ENCODE measurements at regions not wholly inside any gene's neighbourhood (a gene's known extent, or its start where the extent isn't known, plus 50 kb on each side); places are given as distances from the start of the nearest gene placed in this dataset.
"Not testable (repeated sequence)": the region's sequence is repeated elsewhere in the genome, so short reads cannot be mapped to it uniquely, and the experiment has no call there.

DNA sequence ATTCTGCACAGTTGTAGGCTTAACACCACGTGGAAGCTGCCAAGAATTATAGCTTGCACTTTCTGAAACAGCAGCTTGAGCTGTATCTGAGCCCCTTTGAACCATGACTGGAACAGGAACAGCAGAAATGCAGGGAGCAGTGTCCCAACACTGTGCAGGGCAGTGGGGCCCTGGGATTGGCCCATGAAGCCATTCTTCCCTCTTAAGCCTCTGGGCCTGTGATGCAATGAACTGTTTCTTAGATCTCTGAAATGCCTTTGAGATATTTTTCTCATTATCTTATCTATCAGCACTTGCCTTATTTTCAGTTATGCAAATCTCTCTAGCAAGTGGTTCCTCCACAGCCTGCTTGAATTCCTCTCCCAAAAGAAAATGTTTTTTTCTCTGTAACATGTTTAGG is 87.0 kb upstream of the MTAP start:
- ATAC-seq = no peak
- intact Hi-C loops (cut with micrococcal nuclease) = no loop called here
- no peak for DNase-seq

DNA sequence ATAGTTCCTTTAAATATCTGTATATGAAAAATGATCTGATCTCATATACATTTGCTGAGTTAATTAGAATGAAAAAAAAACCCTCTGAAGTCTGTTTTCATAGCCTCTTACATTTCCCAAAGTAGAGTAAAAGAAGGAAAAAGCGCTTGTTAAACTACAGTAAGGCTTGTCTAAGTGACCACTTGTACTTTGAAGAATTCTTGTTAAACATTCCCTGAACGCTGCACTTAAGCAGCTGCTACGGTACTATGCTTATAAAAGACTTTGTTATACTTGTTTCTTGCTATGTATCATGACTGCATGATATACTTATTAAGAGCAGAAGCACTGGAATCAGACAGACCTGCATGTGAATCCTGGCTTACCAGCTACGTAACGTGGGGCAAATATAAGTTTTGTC is 81.7 kb upstream of the MTAP start:
- DNase-seq (no peak), ATAC-seq (no peak)
- intact Hi-C loops (cut with micrococcal nuclease) = no loop called here

GRCh38 chr9:21727411-21727810 is 75.0 kb upstream of the MTAP start:
- DNase-seq; intact Hi-C loops (cut with micrococcal nuclease); ATAC-seq: not testable (repeated sequence)

DNA sequence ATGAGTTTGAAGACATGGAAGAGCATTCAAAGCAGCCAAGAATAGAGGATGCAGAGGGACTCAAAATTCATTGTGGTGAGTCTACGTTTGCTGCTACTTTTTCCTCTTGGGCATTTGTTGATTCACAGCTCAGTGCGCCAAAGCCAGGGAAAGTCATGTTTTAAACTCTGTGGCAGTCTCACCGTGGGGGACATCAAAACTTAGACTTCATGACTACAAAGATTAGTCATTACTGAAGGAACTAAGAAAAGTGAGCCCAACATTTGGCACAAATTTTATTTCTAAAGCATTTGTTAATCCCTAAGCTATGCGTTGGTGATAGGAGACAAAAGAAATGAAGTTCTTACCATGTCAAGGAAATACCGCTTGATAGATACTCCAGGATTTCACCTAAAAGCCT is 73.7 kb upstream of the MTAP start:
- intact Hi-C loops (cut with micrococcal nuclease) = no loop called here
- DNase-seq = no peak
- ATAC-seq = no peak

DNA sequence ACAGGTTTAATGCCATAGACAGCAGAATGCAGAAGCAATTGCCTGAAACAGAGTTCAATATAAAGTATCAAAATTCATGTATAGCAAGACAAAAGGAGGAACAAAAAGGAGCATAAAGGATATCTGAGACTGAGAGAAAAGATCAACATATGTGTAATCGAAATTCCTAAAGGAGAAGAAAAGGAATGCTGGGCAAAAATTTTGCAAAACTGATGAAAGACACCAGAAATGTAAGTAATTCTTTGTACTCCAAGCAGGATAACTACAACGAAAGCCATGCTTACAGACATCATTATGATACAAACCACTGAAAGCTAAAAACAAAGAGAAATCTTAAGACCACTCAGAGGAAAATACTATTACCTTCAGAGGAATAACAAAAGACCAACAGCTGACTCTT is 72.8 kb upstream of the MTAP start:
- intact Hi-C loops (cut with micrococcal nuclease) = no loop called here
- DNase-seq (no peak), ATAC-seq (no peak)

GRCh38 chr9:21730899-21731298 is 71.5 kb upstream of the MTAP start:
- no peak for DNase-seq
- no peak for ATAC-seq
- intact Hi-C loops (cut with micrococcal nuclease) = no loop called here

DNA sequence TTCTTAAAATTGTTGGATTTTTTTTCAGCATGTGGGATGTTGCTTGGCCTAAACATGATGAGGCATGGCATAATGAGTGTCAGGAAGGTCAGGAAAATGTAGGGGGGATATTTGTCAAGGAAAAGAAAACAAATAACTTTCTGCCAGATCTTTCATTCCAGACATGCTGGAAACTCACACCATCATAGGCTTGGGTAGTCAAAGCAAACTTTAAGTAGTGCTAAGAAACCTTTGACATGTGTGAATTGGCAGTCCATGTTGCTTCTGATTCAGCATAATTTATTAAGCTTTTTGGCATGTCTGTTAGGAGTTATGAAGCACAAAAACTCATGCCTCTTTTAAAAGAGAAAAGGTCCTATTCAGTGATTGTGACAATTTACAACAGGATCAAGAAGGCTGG is 61.3 kb upstream of the MTAP start:
- intact Hi-C loops (cut with micrococcal nuclease) = no loop called here
- ATAC-seq = no peak

GRCh38 chr9:21744320-21744719 is 58.1 kb upstream of the MTAP start:
- no peak for DNase-seq
- no peak for ATAC-seq
- intact Hi-C loops (cut with micrococcal nuclease) = no loop called here

More for the DNA sequence above, 61.3 kb upstream of the MTAP start:
- DNase-seq = no peak

- DNase-seq = no peak
- intact Hi-C loops (cut with micrococcal nuclease) = no loop called here
- peak; percentile 64 for ATAC-seq
Measured at GRCh38 chr9:21744841-21745240, 57.6 kb upstream of the MTAP start.

DNA sequence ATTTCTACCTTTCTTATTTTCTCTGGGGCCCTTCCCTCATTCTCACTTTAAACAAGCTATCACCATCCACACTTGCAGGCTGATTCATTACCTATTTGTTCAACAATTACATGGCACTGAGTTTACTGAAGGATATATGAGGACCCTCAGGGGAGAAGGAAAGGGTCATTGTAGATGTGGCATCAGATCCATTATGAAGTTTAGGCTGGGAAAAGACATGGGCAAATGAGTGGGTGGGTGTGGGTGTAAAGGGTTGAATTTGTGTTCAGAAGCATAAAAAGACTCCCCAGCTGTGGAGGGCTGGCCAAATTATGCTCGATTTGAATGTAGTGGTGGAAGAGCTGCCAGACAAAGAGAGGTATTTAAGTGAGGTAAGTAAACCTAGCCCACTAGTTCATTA is 55.9 kb upstream of the MTAP start:
- no peak for ATAC-seq
- intact Hi-C loops (cut with micrococcal nuclease) = no loop called here

DNA sequence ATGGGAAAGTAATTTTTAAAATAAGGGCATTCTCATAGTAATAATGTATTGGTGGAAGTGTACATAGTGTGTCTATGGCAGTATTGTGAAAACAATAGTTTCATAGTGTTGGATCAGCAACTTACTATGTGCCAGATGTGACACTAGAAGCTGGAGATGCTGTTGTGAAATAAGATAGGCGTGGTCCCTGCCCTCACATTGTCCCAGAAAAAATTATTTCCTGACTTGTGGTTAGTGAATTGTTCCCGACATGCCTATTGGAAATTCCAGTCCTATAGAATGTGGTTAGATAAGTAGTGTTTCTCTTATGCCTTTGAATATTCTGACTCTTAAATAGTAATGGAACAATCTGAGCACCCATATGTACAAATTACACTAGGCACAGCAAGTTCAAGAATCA is 55.3 kb upstream of the MTAP start:
- ATAC-seq (peak; percentile 41), DNase-seq (no peak)
- intact Hi-C loops (cut with micrococcal nuclease) = no loop called here

More for the DNA sequence above, 55.9 kb upstream of the MTAP start:
- no peak for DNase-seq

- ATAC-seq = no peak
- no peak for DNase-seq
- intact Hi-C loops (cut with micrococcal nuclease) = no loop called here
Measured at GRCh38 chr9:21750021-21750735, 52.3 kb upstream of the MTAP start.

DNA sequence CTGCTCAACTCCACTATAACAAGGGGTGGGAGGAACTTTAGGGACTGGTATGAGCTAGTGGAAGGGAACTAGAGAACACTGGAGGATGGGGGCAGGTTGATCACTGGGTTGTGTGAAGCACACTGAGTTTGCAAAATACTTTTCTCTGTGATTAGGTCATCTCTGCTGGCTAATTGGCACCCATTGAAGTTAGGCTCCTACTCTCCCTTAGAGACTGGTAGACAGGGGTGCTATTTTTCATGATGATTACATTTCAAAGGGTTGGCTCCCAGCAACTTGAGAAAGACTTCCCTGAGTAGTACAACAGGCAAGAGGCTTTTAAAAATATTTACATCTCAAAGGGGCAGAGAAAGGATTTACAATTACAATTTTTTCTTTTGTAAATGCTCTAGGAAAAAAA is 50.4 kb upstream of the MTAP start:
- no peak for ATAC-seq
- DNase-seq = no peak
- intact Hi-C loops (cut with micrococcal nuclease) = no loop called here

All from left ventricle myocardium superior (tissue), 1 donor.